H9 (cell line): ENCODE measurements at regions not wholly inside any gene's neighbourhood (a gene's known extent, or its start where the extent isn't known, plus 50 kb on each side); places are given as distances from the start of the nearest gene placed in this dataset.

Experiments
- DNase-seq: peaks from one replicate; pipeline ENCODE4 v3.0.0-alpha.2; 2017
- H2AFZ ChIP-seq: one replicate; pipeline ENCODE4 v1.6.1; 2013; ENCODE audit warnings: mild to moderate bottlenecking, low read length, control low read depth, moderate library complexity
- H2AK5ac ChIP-seq: 2 replicates; pipeline ENCODE4 v1.6.1; 2013; ENCODE audit warnings: low read length, control low read depth, mixed read lengths; ENCODE audit not compliant: insufficient read length
- H2BK120ac ChIP-seq: one replicate; pipeline ENCODE4 v1.6.1; 2013; ENCODE audit warnings: low read depth, mild to moderate bottlenecking, low read length, control low read depth, inconsistent platforms; ENCODE audit not compliant: poor library complexity, severe bottlenecking
- H2BK12ac ChIP-seq: 2 replicates; pipeline ENCODE4 v1.6.1; 2013; ENCODE audit warnings: low read length, control low read depth, mixed read lengths, low read depth; ENCODE audit not compliant: insufficient read length
- H2BK15ac ChIP-seq: 2 replicates; pipeline ENCODE4 v1.6.1; 2013; ENCODE audit warnings: low read depth, low read length, control low read depth
- H2BK20ac ChIP-seq: one replicate; pipeline ENCODE4 v1.6.1; 2013; ENCODE audit warnings: low read depth, mild to moderate bottlenecking, low read length, control low read depth, inconsistent platforms; ENCODE audit not compliant: poor library complexity, severe bottlenecking
- H2BK5ac ChIP-seq: 2 replicates; pipeline ENCODE4 v1.6.1; 2013; ENCODE audit warnings: low read length, control low read depth, mixed read lengths; ENCODE audit not compliant: insufficient read length
- H3K14ac ChIP-seq: 2 replicates; pipeline ENCODE4 v1.6.1; 2013; ENCODE audit warnings: low read length, control low read depth; ENCODE audit not compliant: insufficient read depth
- H3K18ac ChIP-seq: 2 replicates; pipeline ENCODE4 v1.6.1; 2013; ENCODE audit warnings: low read depth, mild to moderate bottlenecking, mixed read lengths, low read length, control low read depth; ENCODE audit not compliant: insufficient read length
- H3K23ac ChIP-seq: 2 replicates; pipeline ENCODE4 v1.6.1; 2013; ENCODE audit warnings: low read length, control low read depth, mixed read lengths, low read depth; ENCODE audit not compliant: insufficient read length
- H3K23me2 ChIP-seq: 2 replicates; pipeline ENCODE4 v1.6.1; 2013; ENCODE audit warnings: low read depth, mild to moderate bottlenecking, mixed read lengths, low read length, control low read depth; ENCODE audit not compliant: insufficient read length, poor library complexity, severe bottlenecking
- H3K27ac ChIP-seq: 2 replicates; pipeline ENCODE4 v1.5.1; 2013; ENCODE audit warnings: low read length, control low read depth, mixed read lengths, low read depth; ENCODE audit not compliant: insufficient read length
- H3K27me3 ChIP-seq: 2 replicates; pipeline ENCODE4 v1.6.1; 2013; ENCODE audit warnings: low read length, control low read depth, inconsistent platforms; ENCODE audit not compliant: insufficient read depth
- H3K4ac ChIP-seq: 2 replicates; pipeline ENCODE4 v1.6.1; 2013; ENCODE audit warnings: low read depth, mild to moderate bottlenecking, control low read depth, inconsistent platforms, low read length, moderate library complexity
- H3K4me1 ChIP-seq: 2 replicates; pipeline ENCODE4 v1.6.1; 2013; ENCODE audit warnings: low read length, control low read depth, inconsistent platforms; ENCODE audit not compliant: insufficient read depth
- H3K4me2 ChIP-seq: 2 replicates; pipeline ENCODE4 v1.6.1; 2013; ENCODE audit warnings: low read length, control low read depth, mixed read lengths; ENCODE audit not compliant: insufficient read length, insufficient read depth
- H3K56ac ChIP-seq: 2 replicates; pipeline ENCODE4 v1.6.1; 2013; ENCODE audit warnings: low read depth, mild to moderate bottlenecking, mixed read lengths, low read length, control low read depth; ENCODE audit not compliant: insufficient read length
- H3K79me1 ChIP-seq: 2 replicates; pipeline ENCODE4 v1.6.1; 2013; ENCODE audit warnings: low read depth, mild to moderate bottlenecking, moderate library complexity, low read length, control low read depth, inconsistent platforms; ENCODE audit not compliant: insufficient read depth, poor library complexity, severe bottlenecking
- H3K79me2 ChIP-seq: 2 replicates; pipeline ENCODE4 v1.6.1; 2013; ENCODE audit warnings: low read length, control low read depth, inconsistent platforms; ENCODE audit not compliant: insufficient read depth
- H3K9ac ChIP-seq: 2 replicates; pipeline ENCODE4 v1.6.1; 2013; ENCODE audit warnings: low read length, control low read depth, mixed read lengths; ENCODE audit not compliant: insufficient read length; ENCODE audit errors: extremely low read depth
- H3K9me3 ChIP-seq: one replicate; pipeline ENCODE4 v1.6.1; 2013; ENCODE audit warnings: low read depth, low read length, inconsistent platforms; ENCODE audit not compliant: control insufficient read depth
- H3T11ph ChIP-seq: one replicate; pipeline ENCODE4 v1.6.1; 2013; ENCODE audit warnings: mild to moderate bottlenecking, low read length, control low read depth, inconsistent platforms
- H4K20me1 ChIP-seq: one replicate; pipeline ENCODE4 v1.6.1; 2013; ENCODE audit not compliant: control insufficient read depth, insufficient read length, insufficient read depth
- H4K5ac ChIP-seq: 2 replicates; pipeline ENCODE4 v1.6.1; 2013; ENCODE audit warnings: low read depth, mild to moderate bottlenecking, mixed read lengths, low read length, control low read depth; ENCODE audit not compliant: insufficient read length
- H4K8ac ChIP-seq: replicated peaks from 2 replicates; pipeline ENCODE4 v1.6.1; 2013; ENCODE audit warnings: low read length, control low read depth, mixed read lengths, low read depth; ENCODE audit not compliant: insufficient read length
- H4K91ac ChIP-seq: 2 replicates; pipeline ENCODE4 v1.6.1; 2013; ENCODE audit warnings: low read depth, mild to moderate bottlenecking, moderate library complexity, mixed read lengths, low read length, control low read depth; ENCODE audit not compliant: insufficient read length
- H3K27ac Mint-ChIP-seq, 3 experiments: 2 replicates in 2 of 3; 3 replicates in 1 of 3; pipeline ENCODE4 v1.8.0; 2020 to 2021; ENCODE audit warnings: mixed read lengths in 3 of 3, mild to moderate bottlenecking in 1 of 3, moderate library complexity in 1 of 3
- H3K27me3 Mint-ChIP-seq: 2 replicates; pipeline ENCODE4 v1.8.0; 2021; ENCODE audit warnings: low read depth, mild to moderate bottlenecking, moderate library complexity, mixed read lengths
- H3K36me3 Mint-ChIP-seq, 3 experiments: 2 replicates in 2 of 3; 3 replicates in 1 of 3; pipeline ENCODE4 v1.8.0; 2020 to 2021; ENCODE audit warnings: low read depth in 3 of 3, mixed read lengths in 3 of 3; ENCODE audit not compliant: insufficient read depth in 1 of 3
- H3K4me1 Mint-ChIP-seq, 2 experiments: 2 replicates each; pipeline ENCODE4 v1.8.0; 2020; ENCODE audit warnings: mixed read lengths in 2 of 2
- H3K4me3 Mint-ChIP-seq, 2 experiments: 2 replicates in 1 of 2; 3 replicates in 1 of 2; pipeline ENCODE4 v1.8.0; 2020 to 2021; ENCODE audit warnings: mild to moderate bottlenecking in 2 of 2, mixed read lengths in 2 of 2, moderate library complexity in 1 of 2
- H3K9me3 Mint-ChIP-seq, 2 experiments: 2 replicates in 1 of 2; 3 replicates in 1 of 2; pipeline ENCODE4 v1.8.0; 2020; ENCODE audit warnings: mild to moderate bottlenecking in 2 of 2, mixed read lengths in 2 of 2, moderate library complexity in 1 of 2
- WGBS: extraction: QIAGEN DNeasy Blood & Tissue Kit; methylation state at CpG from one replicate; pipeline ENCODE4 v1.1.7; 2013; ENCODE audit warnings: missing lambda C conversion rate, low lambda C conversion rate, mixed read lengths; ENCODE audit not compliant: insufficient read length; ENCODE audit errors: extremely low coverage; 5-methylcytosine and 5-hydroxymethylcytosine counted together
- TF ChIP-seq, protein P1 (sequence below): fragments of 200-600 bp; sonication (generic); conservative IDR thresholded peaks from 3 replicates; pipeline ENCODE4 v1.8.0; 2021; ENCODE audit warnings: antibody characterized with exemption, mild to moderate bottlenecking

DNA sequence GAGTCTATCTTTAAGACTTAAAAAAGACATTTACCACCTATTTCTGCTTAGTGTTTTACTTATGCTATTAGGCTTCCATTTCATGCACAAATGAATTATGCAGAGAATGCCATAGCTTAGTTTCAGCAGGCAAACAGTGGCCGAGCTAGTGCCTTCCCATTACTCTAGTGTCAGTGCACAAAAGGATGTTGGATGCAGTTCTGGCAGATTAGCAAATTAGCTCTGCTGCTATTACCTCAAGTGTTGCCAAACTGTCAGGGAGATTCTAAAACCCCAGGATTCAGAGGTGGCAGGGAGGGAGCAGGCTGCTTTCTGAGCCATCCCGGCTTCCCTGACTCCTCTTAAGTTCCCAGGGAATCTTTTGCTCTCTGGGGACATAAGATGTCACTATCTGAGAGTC lies 209.4 kb upstream of the NCAM1 start:
- Histone ChIP-seq H3K14ac (no peak overlapping the region), H4K20me1 (no peaks in the 10 kb centered on the region), H3K18ac (no peak overlapping the region), H3K79me1 (no peaks in the 10 kb centered on the region), H3T11ph (no peak overlapping the region), H2BK5ac (no peak overlapping the region), H3K23ac (no peak overlapping the region), H4K8ac (no peak overlapping the region), H3K9me3 (no peaks in the 10 kb centered on the region), H3K23me2 (no peaks in the 10 kb centered on the region), H4K5ac (no peak overlapping the region), H3K4me1 (no peaks in the 10 kb centered on the region), H2BK120ac (no peak overlapping the region), H2BK15ac (no peak overlapping the region), H4K91ac (no peak overlapping the region), H3K4me2 (no peak overlapping the region), H3K79me2 (no peaks in the 10 kb centered on the region), H2AFZ (no peak overlapping the region), H2AK5ac (no peak overlapping the region), H2BK12ac (no peak overlapping the region), H3K27ac (no peak overlapping the region), H3K27me3 (no peaks in the 10 kb centered on the region), H3K9ac (no peak overlapping the region), H2BK20ac (no peak overlapping the region), H3K4ac (no peak overlapping the region), H3K56ac (no peak overlapping the region)
- Mint-ChIP-seq H3K4me1 (0 out of 4 replicates have a peak, but pooled peaks cover 0 to 2% of the 10 kb centered on the region in 2 experiments), H3K27ac (no peak overlapping the region), H3K9me3 (no peaks in the 10 kb centered on the region), H3K36me3 (no peaks in the 10 kb centered on the region), H3K4me3 (no peak overlapping the region), H3K27me3 (peaks cover 2% of the 10 kb centered on the region)
- WGBS: no CpG with 5 or more reads among the region's 2 CpGs
- DNase-seq: no peak
- TF ChIP-seq, protein P1, sequence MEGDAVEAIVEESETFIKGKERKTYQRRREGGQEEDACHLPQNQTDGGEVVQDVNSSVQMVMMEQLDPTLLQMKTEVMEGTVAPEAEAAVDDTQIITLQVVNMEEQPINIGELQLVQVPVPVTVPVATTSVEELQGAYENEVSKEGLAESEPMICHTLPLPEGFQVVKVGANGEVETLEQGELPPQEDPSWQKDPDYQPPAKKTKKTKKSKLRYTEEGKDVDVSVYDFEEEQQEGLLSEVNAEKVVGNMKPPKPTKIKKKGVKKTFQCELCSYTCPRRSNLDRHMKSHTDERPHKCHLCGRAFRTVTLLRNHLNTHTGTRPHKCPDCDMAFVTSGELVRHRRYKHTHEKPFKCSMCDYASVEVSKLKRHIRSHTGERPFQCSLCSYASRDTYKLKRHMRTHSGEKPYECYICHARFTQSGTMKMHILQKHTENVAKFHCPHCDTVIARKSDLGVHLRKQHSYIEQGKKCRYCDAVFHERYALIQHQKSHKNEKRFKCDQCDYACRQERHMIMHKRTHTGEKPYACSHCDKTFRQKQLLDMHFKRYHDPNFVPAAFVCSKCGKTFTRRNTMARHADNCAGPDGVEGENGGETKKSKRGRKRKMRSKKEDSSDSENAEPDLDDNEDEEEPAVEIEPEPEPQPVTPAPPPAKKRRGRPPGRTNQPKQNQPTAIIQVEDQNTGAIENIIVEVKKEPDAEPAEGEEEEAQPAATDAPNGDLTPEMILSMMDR: no peak
